HepG2 (cell line): ENCODE measurements at regions not wholly inside any gene's neighbourhood (a gene's known extent, or its start where the extent isn't known, plus 50 kb on each side); places are given as distances from the start of the nearest gene placed in this dataset.

Source experiments
- ATAC-seq: fragments of 200-7000 bp; cut with Tn5 transposase; 3 replicates; pipeline ENCODE4 v1.9.1; 2020; ENCODE audit warnings: mild to moderate bottlenecking, moderate library complexity
- BruUV-seq: library from RNA; stranded (reverse); fragments of 400-500 nt; replicated peaks from 2 replicates; lab custom pipeline; 2021; lab: Mats Ljungman, UMichigan
- CTCF ChIA-PET: fragments of 300-600 bp; formaldehyde crosslinking; extraction: SDS; loops from one replicate; lab custom pipeline; 2021; ENCODE audit warnings: low total read pairs, inconsistent platforms, low intra/inter-chr PET ratio; lab: Yijun Ruan, JAX
- POLR2A ChIA-PET: fragments of 350-600 bp; sonication (Branson Sonifier 250); formaldehyde crosslinking; loops from one replicate; lab custom pipeline; 2020; ENCODE audit warnings: antibody characterized with exemption, inconsistent platforms; lab: Yijun Ruan, JAX
- DNase-seq: peaks from one replicate; pipeline ENCODE4 v3.0.0-alpha.2; 2015; ENCODE audit warnings: low spot score
- FAIRE-seq: peaks from 3 replicates; lab custom pipeline; 2011; peaks lifted over from hg19 to GRCh38; lab: Jason Lieb, UNC
- H2AFZ ChIP-seq: one replicate; pipeline ENCODE4 v1.6.1; 2011; ENCODE audit warnings: low read length, inconsistent platforms
- H3K27ac ChIP-seq: fragments of 300-600 bp; 3 replicates; pipeline ENCODE4 v1.8.0; 2011; ENCODE audit warnings: mixed run types, mild to moderate bottlenecking, mixed read lengths, low read length, inconsistent platforms; ENCODE audit not compliant: insufficient read depth; ENCODE audit errors: extremely low read length
- H3K27me3 ChIP-seq, 2 experiments: fragments of 200-600 bp in 1 of 2; 2 replicates in 1 of 2; 3 replicates in 1 of 2; pipeline versions ENCODE4 v1.6.0 to v1.8.0; 2011; ENCODE audit warnings: low read length in 2 of 2, mild to moderate bottlenecking in 2 of 2, moderate library complexity in 2 of 2, inconsistent platforms in 1 of 2; ENCODE audit not compliant: insufficient read depth in 2 of 2, control insufficient read depth in 1 of 2
- H3K36me3 ChIP-seq, 2 experiments: fragments of 200-600 bp in 1 of 2; replicated peaks in 1 of 2; 2 replicates in 1 of 2; 3 replicates in 1 of 2; pipeline versions ENCODE4 v1.5.1 to v1.8.0; 2011; ENCODE audit warnings: low read length in 2 of 2, inconsistent platforms in 1 of 2; ENCODE audit not compliant: insufficient read depth in 2 of 2, control insufficient read depth in 1 of 2
- H3K4me1 ChIP-seq: 2 replicates; pipeline ENCODE4 v1.5.1; 2012; ENCODE audit warnings: low read length, inconsistent platforms; ENCODE audit not compliant: insufficient read depth
- H3K4me2 ChIP-seq: 2 replicates; pipeline ENCODE4 v1.6.0; 2011; ENCODE audit warnings: low read depth, low read length, inconsistent platforms
- H3K4me3 ChIP-seq, 3 experiments: fragments of 200-600 bp in 1 of 3; sonication (generic), shearing (Covaris generic) in 1 of 3; replicated peaks in 1 of 3; 2 replicates each; pipeline ENCODE4 v1.5.1; 2011 to 2016; ENCODE audit warnings: low read length in 3 of 3, inconsistent platforms in 2 of 3, low read depth in 2 of 3, mild to moderate bottlenecking in 2 of 3, control low read depth in 1 of 3, mixed read lengths in 1 of 3; ENCODE audit not compliant: insufficient read depth in 1 of 3
- H3K79me2 ChIP-seq: one replicate; pipeline ENCODE4 v1.6.1; 2011; ENCODE audit warnings: low read length, inconsistent platforms; ENCODE audit not compliant: insufficient read depth
- H3K9ac ChIP-seq: 2 replicates; pipeline ENCODE4 v1.6.0; 2011; ENCODE audit warnings: mild to moderate bottlenecking, low read depth, low read length, inconsistent platforms; ENCODE audit not compliant: insufficient read depth
- H3K9me3 ChIP-seq: 2 replicates; pipeline ENCODE4 v1.5.1; 2012; ENCODE audit warnings: mild to moderate bottlenecking, low read length
- H4K20me1 ChIP-seq: 2 replicates; pipeline ENCODE4 v1.6.0; 2011; ENCODE audit warnings: inconsistent platforms, mild to moderate bottlenecking, low read length, moderate library complexity; ENCODE audit not compliant: insufficient read depth
- EP300 ChIP-seq, 3 experiments: sonication (generic) in 1 of 3; formaldehyde crosslinking in 1 of 3; IDR thresholded peaks; 2 replicates each; pipeline versions ENCODE4 v1.5.1 to v1.6.1; 2011 to 2020; ENCODE audit warnings: low read depth in 2 of 3, low read length in 2 of 3, borderline replicate concordance in 1 of 3, improper control_type of control experiment in 1 of 3, mild to moderate bottlenecking in 1 of 3, missing genetic modification reagents in 1 of 3, moderate library complexity in 1 of 3
- GLI4 ChIP-seq: sonication (generic); formaldehyde crosslinking; IDR thresholded peaks from 2 replicates; pipeline ENCODE4 v1.5.1; 2020; ENCODE audit warnings: missing genetic modification reagents, mild to moderate bottlenecking, moderate library complexity, borderline replicate concordance
- MBD4 ChIP-seq: IDR thresholded peaks from 2 replicates; pipeline ENCODE4 v1.6.1; 2012; ENCODE audit warnings: low read length, inconsistent platforms, borderline replicate concordance
- NCOR1 ChIP-seq: fragments of 200-600 bp; sonication (generic); IDR thresholded peaks from 2 replicates; pipeline ENCODE4 v1.7.0; 2017; ENCODE audit warnings: antibody characterized with exemption, low read length, borderline replicate concordance
- RELA ChIP-seq: sonication (generic); formaldehyde crosslinking; IDR thresholded peaks from 2 replicates; pipeline ENCODE4 v1.4.0; 2020; ENCODE audit warnings: missing genetic modification reagents
- RFX5 ChIP-seq: IDR thresholded peaks from 2 replicates; pipeline ENCODE4 v1.6.1; 2011; ENCODE audit warnings: low read depth, low read length, improper control_type of control experiment
- SNAPC2 ChIP-seq: sonication (generic); formaldehyde crosslinking; IDR thresholded peaks from 2 replicates; pipeline ENCODE4 v1.8.1; 2022; ENCODE audit warnings: mild to moderate bottlenecking, missing genetic modification reagents
- SRF ChIP-seq: IDR thresholded peaks from 2 replicates; pipeline ENCODE4 v1.6.1; 2011; ENCODE audit warnings: mild to moderate bottlenecking, low read depth, low read length, moderate library complexity
- U2AF2 ChIP-seq: fragments of 200-400 bp; formaldehyde crosslinking; IDR thresholded peaks from 2 replicates; pipeline ENCODE4 v1.6.1; 2017; ENCODE audit warnings: low read depth, mild to moderate bottlenecking, low read length
- ZFP82 ChIP-seq: sonication (generic); formaldehyde crosslinking; IDR thresholded peaks from 2 replicates; pipeline ENCODE4 v1.5.1; 2020; ENCODE audit warnings: mild to moderate bottlenecking, missing genetic modification reagents, borderline replicate concordance
- ZNF205 ChIP-seq: IDR thresholded peaks from 2 replicates; pipeline ENCODE4 v1.6.1; 2018; ENCODE audit warnings: missing biosample characterization, missing genetic modification reagents
- ZNF296 ChIP-seq: sonication (generic); formaldehyde crosslinking; conservative IDR thresholded peaks from 2 replicates; pipeline ENCODE4 v1.5.0; 2020; ENCODE audit warnings: mild to moderate bottlenecking, missing genetic modification reagents
- ZNF326 ChIP-seq: sonication (generic); formaldehyde crosslinking; IDR thresholded peaks from 2 replicates; pipeline ENCODE4 v1.4.0; 2020; ENCODE audit warnings: missing genetic modification reagents, borderline replicate concordance
- ZNF343 ChIP-seq: sonication (generic); formaldehyde crosslinking; IDR thresholded peaks from 2 replicates; pipeline ENCODE4 v1.4.0; 2020; ENCODE audit warnings: mild to moderate bottlenecking, missing genetic modification reagents
- ZNF772 ChIP-seq: sonication (generic); formaldehyde crosslinking; IDR thresholded peaks from 2 replicates; pipeline ENCODE4 v1.5.0; 2020; ENCODE audit warnings: mild to moderate bottlenecking, missing genetic modification reagents
- ZSCAN22 ChIP-seq: sonication (generic); formaldehyde crosslinking; IDR thresholded peaks from 2 replicates; pipeline ENCODE4 v1.4.0; 2020; ENCODE audit warnings: mild to moderate bottlenecking, missing genetic modification reagents
- ZSCAN30 ChIP-seq: sonication (generic); formaldehyde crosslinking; IDR thresholded peaks from 2 replicates; pipeline ENCODE4 v1.5.0; 2020; ENCODE audit warnings: mild to moderate bottlenecking, missing genetic modification reagents
- WGBS: methylation state at CpG from one replicate; pipeline ENCODE4 v1.1.6; 2017; ENCODE audit warnings: low lambda C conversion rate; 5-methylcytosine and 5-hydroxymethylcytosine counted together
- in situ Hi-C: cut with HindIII; loops from 2 replicates; pipeline ENCODE4 v1.10.0; 2017; ENCODE audit warnings: low pct_unique_long_range_greater_than_20kb; ENCODE audit not compliant: extremely low pct_ligation_motif_present
- intact Hi-C: fragments of 100-400 bp; cut with micrococcal nuclease; formaldehyde crosslinking; loops from one replicate; pipeline ENCODE4 v1.10.0; 2022; ENCODE audit not compliant: unreplicated experiment
- TF ChIP-seq, protein P1 (sequence below): sonication (generic); formaldehyde crosslinking; IDR thresholded peaks from 2 replicates; pipeline ENCODE4 v1.4.0; 2020; ENCODE audit warnings: missing genetic modification reagents
- TF ChIP-seq, protein P2 (sequence below): IDR thresholded peaks from 2 replicates; pipeline ENCODE4 v1.6.1; 2018; ENCODE audit warnings: missing genetic modification reagents

DNA sequence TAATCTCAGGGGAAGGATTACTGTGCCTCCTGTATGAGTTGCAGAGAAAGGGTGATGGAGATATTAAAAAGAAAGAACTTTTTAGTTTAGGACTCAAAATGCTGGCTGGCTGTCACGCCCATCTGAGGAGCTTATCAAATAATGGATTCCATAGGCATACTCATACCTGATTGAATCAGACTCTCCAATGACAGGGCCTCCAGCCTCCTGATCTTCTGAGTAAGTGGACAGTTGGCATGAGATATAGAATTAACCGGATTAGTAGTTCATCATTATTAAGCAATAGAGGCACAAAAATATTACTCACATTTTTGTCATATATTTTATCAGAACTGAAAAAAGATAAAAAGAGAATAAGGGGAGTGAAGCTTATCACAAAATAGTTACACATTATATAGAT lies 157.0 kb upstream of the RASA1 start:
- ATAC-seq (no peak), FAIRE-seq (no peak), DNase-seq (no peak)
- Histone ChIP-seq H3K4me3 (no peak overlapping the region), H3K9ac (no peak overlapping the region), H2AFZ (no peak overlapping the region), H3K36me3 (no peaks in the 10 kb centered on the region), H4K20me1 (no peaks in the 10 kb centered on the region), H3K4me2 (no peak overlapping the region), H3K27ac (no peak overlapping the region), H3K27me3 (no peaks in the 10 kb centered on the region), H3K79me2 (no peaks in the 10 kb centered on the region), H3K4me1 (no peaks in the 10 kb centered on the region), H3K9me3 (no peaks in the 10 kb centered on the region)
- intact Hi-C loops (no loop called here), in situ Hi-C loops (no loop called here)
- ChIA-PET POLR2A (no interaction called here), CTCF (no interaction called here)
- BruUV-seq = no TSS peak
- TF ChIP-seq ZNF205 (CRISPR knock-in tag) = no peak
- no peak for TF ChIP-seq ZNF296 (CRISPR knock-in tag)
- no peak for TF ChIP-seq RFX5
- TF ChIP-seq ZSCAN22 (CRISPR knock-in tag) = no peak
- TF ChIP-seq ZNF343 (CRISPR knock-in tag) = no peak
- TF ChIP-seq SRF = no peak
- WGBS = 0% methylated on average over 2 of the region's 2 CpGs

DNA sequence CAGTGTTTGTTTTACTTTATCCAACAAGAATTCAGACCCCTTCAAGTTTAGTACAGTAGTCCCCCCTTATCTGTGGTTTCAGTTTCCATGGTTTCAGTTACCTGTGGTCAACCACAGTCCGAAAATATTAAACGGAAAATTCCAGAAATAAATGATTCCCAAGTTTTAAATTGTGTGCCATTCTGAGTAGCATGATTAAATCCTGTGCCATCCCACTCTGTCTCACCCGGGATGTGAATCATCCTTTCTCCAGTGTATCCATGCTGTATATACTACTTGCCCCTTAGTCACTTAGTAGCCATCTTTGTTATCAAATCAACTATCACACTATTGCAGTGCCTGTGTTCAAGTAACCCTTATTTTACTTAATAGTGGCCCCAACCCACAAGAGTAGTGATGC lies 153.8 kb upstream of the RASA1 start:
- CTCF ChIA-PET = no interaction called here
- no peak overlapping the region for H2AFZ ChIP-seq
- intact Hi-C loops = no loop called here
- TF ChIP-seq MBD4 (no peak), SNAPC2 (CRISPR knock-in tag) (no peak), U2AF2 (no peak), RELA (CRISPR knock-in tag) (no peak), GLI4 (no peak), ZFP82 (CRISPR knock-in tag) (no peak), ZNF326 (no peak), ZNF772 (CRISPR knock-in tag) (no peak), ZSCAN30 (CRISPR knock-in tag) (no peak), EP300 (IDR thresholded peaks at IDR 0.05; ENCODE audit: low read depth in 2 of 2, low read length in 2 of 2) (no peak), EP300 (CRISPR knock-in tag; IDR thresholded peaks at IDR 0.05; ENCODE audit: borderline replicate concordance) (no peak), NCOR1 (no peak)
- TF ChIP-seq, protein P1, sequence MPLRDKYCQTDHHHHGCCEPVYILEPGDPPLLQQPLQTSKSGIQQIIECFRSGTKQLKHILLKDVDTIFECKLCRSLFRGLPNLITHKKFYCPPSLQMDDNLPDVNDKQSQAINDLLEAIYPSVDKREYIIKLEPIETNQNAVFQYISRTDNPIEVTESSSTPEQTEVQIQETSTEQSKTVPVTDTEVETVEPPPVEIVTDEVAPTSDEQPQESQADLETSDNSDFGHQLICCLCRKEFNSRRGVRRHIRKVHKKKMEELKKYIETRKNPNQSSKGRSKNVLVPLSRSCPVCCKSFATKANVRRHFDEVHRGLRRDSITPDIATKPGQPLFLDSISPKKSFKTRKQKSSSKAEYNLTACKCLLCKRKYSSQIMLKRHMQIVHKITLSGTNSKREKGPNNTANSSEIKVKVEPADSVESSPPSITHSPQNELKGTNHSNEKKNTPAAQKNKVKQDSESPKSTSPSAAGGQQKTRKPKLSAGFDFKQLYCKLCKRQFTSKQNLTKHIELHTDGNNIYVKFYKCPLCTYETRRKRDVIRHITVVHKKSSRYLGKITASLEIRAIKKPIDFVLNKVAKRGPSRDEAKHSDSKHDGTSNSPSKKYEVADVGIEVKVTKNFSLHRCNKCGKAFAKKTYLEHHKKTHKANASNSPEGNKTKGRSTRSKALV (CRISPR knock-in tag) = no peak
- TF ChIP-seq, protein P2, sequence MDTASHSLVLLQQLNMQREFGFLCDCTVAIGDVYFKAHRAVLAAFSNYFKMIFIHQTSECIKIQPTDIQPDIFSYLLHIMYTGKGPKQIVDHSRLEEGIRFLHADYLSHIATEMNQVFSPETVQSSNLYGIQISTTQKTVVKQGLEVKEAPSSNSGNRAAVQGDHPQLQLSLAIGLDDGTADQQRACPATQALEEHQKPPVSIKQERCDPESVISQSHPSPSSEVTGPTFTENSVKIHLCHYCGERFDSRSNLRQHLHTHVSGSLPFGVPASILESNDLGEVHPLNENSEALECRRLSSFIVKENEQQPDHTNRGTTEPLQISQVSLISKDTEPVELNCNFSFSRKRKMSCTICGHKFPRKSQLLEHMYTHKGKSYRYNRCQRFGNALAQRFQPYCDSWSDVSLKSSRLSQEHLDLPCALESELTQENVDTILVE (CRISPR knock-in tag) = no peak

More for the DNA sequence above, 153.8 kb upstream of the RASA1 start:
- no peak for FAIRE-seq
- in situ Hi-C loops = no loop called here
- H3K4me2 ChIP-seq = no peak overlapping the region
- no peaks in the 10 kb centered on the region for H3K27me3 ChIP-seq
- no peak overlapping the region for H3K27ac ChIP-seq
- ATAC-seq = no peak
- no TSS peak for BruUV-seq
- no peak for DNase-seq
- H4K20me1 ChIP-seq = no peaks in the 10 kb centered on the region
- 3% methylated on average over 3 of the region's 3 CpGs for WGBS
- POLR2A ChIA-PET = no interaction called here
- no peaks in the 10 kb centered on the region for H3K4me1 ChIP-seq
- no peaks in the 10 kb centered on the region for H3K9me3 ChIP-seq
- H3K36me3 ChIP-seq = no peaks in the 10 kb centered on the region
- H3K4me3 ChIP-seq = no peak overlapping the region
- no peak overlapping the region for H3K9ac ChIP-seq
- H3K79me2 ChIP-seq = no peaks in the 10 kb centered on the region
